CD8-positive, alpha-beta memory T cell (primary cell): ENCODE measurements at regions not wholly inside any gene's neighbourhood (a gene's known extent, or its start where the extent isn't known, plus 50 kb on each side); places are given as distances from the start of the nearest gene placed in this dataset.

Experiments
- CTCF ChIA-PET: fragments of 350-600 bp; sonication (Branson Sonifier 250); formaldehyde crosslinking; loops from one replicate; lab custom pipeline; 2021; ENCODE audit warnings: antibody characterized with exemption; lab: Charles Lee
- POLR2A ChIA-PET: fragments of 350-600 bp; sonication (Branson Sonifier 250); formaldehyde crosslinking; loops from one replicate; lab custom pipeline; 2021; ENCODE audit warnings: antibody characterized with exemption; lab: Charles Lee
- DNase-seq, 5 donors: peaks; one replicate each; pipeline versions ENCODE4 v3.0.0 to v3.0.0-alpha.2; 2020 to 2022; ENCODE audit warnings: mixed read lengths in 1 of 5
- H3K27ac ChIP-seq: one replicate; pipeline ENCODE4 v1.7.0; 2013; ENCODE audit warnings: low read depth, mild to moderate bottlenecking, low read length, moderate library complexity
- H3K27me3 ChIP-seq: 2 replicates; pipeline ENCODE4 v1.7.0; 2013; ENCODE audit warnings: low read length, mild to moderate bottlenecking; ENCODE audit not compliant: insufficient read depth, poor library complexity, severe bottlenecking
- H3K36me3 ChIP-seq: 2 replicates; pipeline ENCODE4 v1.7.0; 2013; ENCODE audit warnings: mild to moderate bottlenecking, low read length, moderate library complexity; ENCODE audit not compliant: insufficient read depth
- H3K4me1 ChIP-seq: 2 replicates; pipeline ENCODE4 v1.7.0; 2013; ENCODE audit warnings: mild to moderate bottlenecking, low read length, moderate library complexity; ENCODE audit not compliant: insufficient read depth
- H3K4me3 ChIP-seq: 2 replicates; pipeline ENCODE4 v1.7.0; 2013; ENCODE audit warnings: mild to moderate bottlenecking, low read length
- H3K9me3 ChIP-seq: 2 replicates; pipeline ENCODE4 v1.7.0; 2013; ENCODE audit warnings: mild to moderate bottlenecking, low read length
- H3K27ac Mint-ChIP-seq, 8 donors: one replicate each; pipeline ENCODE4 v1.8.0; 2020 to 2021; ENCODE audit warnings: mixed read lengths in 8 of 8, mild to moderate bottlenecking in 6 of 8, inconsistent platforms in 3 of 8, moderate library complexity in 3 of 8
- H3K27me3 Mint-ChIP-seq, 2 donors: one replicate each; pipeline ENCODE4 v1.8.0; 2020 to 2021; ENCODE audit warnings: mixed read lengths in 2 of 2, mild to moderate bottlenecking in 1 of 2, moderate library complexity in 1 of 2
- H3K36me3 Mint-ChIP-seq, 3 donors: one replicate each; pipeline ENCODE4 v1.8.0; 2020 to 2021; ENCODE audit warnings: mixed read lengths in 3 of 3, inconsistent platforms in 1 of 3, mild to moderate bottlenecking in 1 of 3
- H3K4me1 Mint-ChIP-seq, 3 donors: one replicate each; pipeline ENCODE4 v1.8.0; 2020 to 2021; ENCODE audit warnings: mixed read lengths in 3 of 3, inconsistent platforms in 1 of 3, mild to moderate bottlenecking in 1 of 3
- H3K4me3 Mint-ChIP-seq, 7 donors: one replicate each; pipeline ENCODE4 v1.8.0; 2020 to 2021; ENCODE audit warnings: mixed read lengths in 7 of 7, mild to moderate bottlenecking in 6 of 7, moderate library complexity in 4 of 7, inconsistent platforms in 2 of 7
- H3K9me3 Mint-ChIP-seq, 5 donors: one replicate each; pipeline ENCODE4 v1.8.0; 2020 to 2022; ENCODE audit warnings: mixed read lengths in 5 of 5, mild to moderate bottlenecking in 3 of 5, moderate library complexity in 2 of 5, inconsistent platforms in 1 of 5

DNA sequence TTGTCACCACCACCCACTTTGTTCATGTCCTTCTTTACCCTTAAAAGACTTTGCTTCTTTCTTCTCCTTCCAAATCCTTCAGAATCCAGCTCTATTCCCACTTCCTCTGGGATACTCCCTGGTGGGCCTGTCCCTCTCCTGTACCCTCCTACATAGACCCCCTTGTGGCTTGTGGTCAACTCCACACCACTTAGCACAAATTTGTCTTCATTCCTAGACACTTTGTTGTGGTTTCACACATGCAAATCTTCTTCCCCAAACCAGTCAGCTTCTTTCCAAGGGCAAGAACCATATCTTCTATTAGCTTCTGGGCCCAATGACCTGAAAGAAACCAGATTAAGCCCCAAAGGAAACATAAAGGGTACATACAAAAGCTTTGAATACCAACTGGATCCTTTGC is 342.4 kb downstream of the TNS1 start:
- no peaks in the 10 kb centered on the region for H3K36me3 Mint-ChIP-seq
- H3K9me3 ChIP-seq = no peaks in the 10 kb centered on the region
- POLR2A ChIA-PET = no interaction called here
- H3K27ac Mint-ChIP-seq = no peak overlapping the region
- CTCF ChIA-PET = no interaction called here
- no peaks in the 10 kb centered on the region for H3K9me3 Mint-ChIP-seq
- DNase-seq = no peak
- H3K4me1 Mint-ChIP-seq = peaks cover 0 to 12% (median 2%) of the 10 kb centered on the region in 3 donors
- H3K27ac ChIP-seq = no peak overlapping the region
- H3K4me1 ChIP-seq = no peaks in the 10 kb centered on the region
- no peaks in the 10 kb centered on the region for H3K27me3 ChIP-seq
- no peak overlapping the region for H3K4me3 ChIP-seq
- H3K36me3 ChIP-seq = no peaks in the 10 kb centered on the region
- no peak overlapping the region for H3K4me3 Mint-ChIP-seq
- H3K27me3 Mint-ChIP-seq = peaks cover 1 to 5% of the 10 kb centered on the region in 2 donors

- peaks cover 0 to 1% of the 10 kb centered on the region in 2 donors for H3K27me3 Mint-ChIP-seq
- H3K9me3 ChIP-seq = no peaks in the 10 kb centered on the region
- no peak overlapping the region for H3K27ac ChIP-seq
- peaks cover 0 to 11% (median 2%) of the 10 kb centered on the region in 3 donors for H3K4me1 Mint-ChIP-seq
- DNase-seq = no peak
- H3K4me3 Mint-ChIP-seq = no peak overlapping the region
- no peaks in the 10 kb centered on the region for H3K27me3 ChIP-seq
- peak overlapping the region in 2 of 8 donors; percentile 27 to 58 for H3K27ac Mint-ChIP-seq
- H3K36me3 ChIP-seq = no peaks in the 10 kb centered on the region
- H3K9me3 Mint-ChIP-seq = no peaks in the 10 kb centered on the region
- ChIA-PET POLR2A (no interaction called here), CTCF (no interaction called here)
- no peaks in the 10 kb centered on the region for H3K4me1 ChIP-seq
- no peaks in the 10 kb centered on the region for H3K36me3 Mint-ChIP-seq
- no peak overlapping the region for H3K4me3 ChIP-seq
Measured at GRCh38 chr2:217658806-217659205, 344.0 kb downstream of the TNS1 start.

DNA sequence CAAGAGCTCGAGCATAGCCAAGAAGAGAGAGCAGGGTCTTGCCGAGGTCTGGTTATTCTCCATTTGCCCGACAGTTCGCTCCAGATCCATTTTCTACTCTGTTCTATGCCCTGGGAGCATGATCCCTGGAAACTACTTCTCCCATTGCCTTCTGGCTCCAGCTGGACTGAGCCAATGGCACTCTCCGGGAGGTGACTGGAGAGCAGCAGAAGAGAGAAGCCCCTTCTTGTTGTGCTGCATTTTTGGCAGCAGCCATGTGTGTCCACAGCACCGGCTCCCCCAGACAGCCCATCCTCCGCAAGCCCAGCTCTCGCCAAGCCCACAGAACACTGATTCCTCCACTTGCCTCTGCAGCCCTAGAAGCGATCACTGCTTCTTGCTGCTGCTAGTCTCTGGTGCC is 345.5 kb downstream of the TNS1 start:
- DNase-seq = no peak
- Histone ChIP-seq H3K36me3 (no peaks in the 10 kb centered on the region), H3K9me3 (no peaks in the 10 kb centered on the region), H3K27me3 (no peaks in the 10 kb centered on the region), H3K4me1 (no peaks in the 10 kb centered on the region), H3K27ac (no peak overlapping the region), H3K4me3 (no peak overlapping the region)
- Mint-ChIP-seq H3K36me3 (no peaks in the 10 kb centered on the region), H3K4me3 (no peak overlapping the region), H3K27me3 (peaks cover 0 to 1% of the 10 kb centered on the region in 2 donors), H3K27ac (no peak overlapping the region), H3K9me3 (no peaks in the 10 kb centered on the region), H3K4me1 (peaks cover 0 to 7% (median 2%) of the 10 kb centered on the region in 3 donors)
- POLR2A ChIA-PET = no interaction called here
- CTCF ChIA-PET = no interaction called here

DNA sequence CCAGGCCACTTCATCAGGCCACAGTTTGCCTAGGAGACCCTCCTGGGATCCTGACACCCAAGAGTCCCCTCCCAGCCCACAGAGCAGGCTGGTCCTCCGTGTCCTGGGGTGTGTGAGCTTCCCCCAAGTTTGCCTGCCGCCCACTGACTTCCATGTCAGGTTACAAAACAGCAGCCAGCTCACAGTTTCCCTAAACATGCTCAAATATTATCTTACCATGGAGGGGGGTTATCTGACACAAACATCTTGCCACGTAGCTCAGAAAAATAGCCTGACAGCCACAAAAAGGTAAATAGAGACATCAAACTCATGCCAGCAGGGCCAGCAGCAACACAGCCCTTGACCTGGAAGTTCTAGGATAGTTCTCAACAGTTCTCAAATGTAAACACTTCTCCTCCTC is 346.5 kb downstream of the TNS1 start:
- H3K9me3 ChIP-seq = no peaks in the 10 kb centered on the region
- H3K4me3 Mint-ChIP-seq = no peak overlapping the region
- H3K4me1 Mint-ChIP-seq = peaks cover 0 to 3% (median 2%) of the 10 kb centered on the region in 3 donors
- DNase-seq = no peak
- H3K36me3 Mint-ChIP-seq = no peaks in the 10 kb centered on the region
- H3K27me3 Mint-ChIP-seq = peaks cover 0 to 1% of the 10 kb centered on the region in 2 donors
- H3K36me3 ChIP-seq = no peaks in the 10 kb centered on the region
- H3K9me3 Mint-ChIP-seq = no peaks in the 10 kb centered on the region
- H3K4me1 ChIP-seq = no peaks in the 10 kb centered on the region
- no peaks in the 10 kb centered on the region for H3K27me3 ChIP-seq
- no peak overlapping the region for H3K27ac Mint-ChIP-seq
- CTCF ChIA-PET = interaction anchor here (1.3 kb wide), 1 partner anchor 13 kb away, joined by 4 read pairs; no protein-coding TSS in a partner anchor
- H3K27ac ChIP-seq = no peak overlapping the region
- POLR2A ChIA-PET = no interaction called here
- H3K4me3 ChIP-seq = no peak overlapping the region

GRCh38 chr2:217655651-217656050 is 347.1 kb downstream of the TNS1 start:
- Histone ChIP-seq H3K36me3 (no peaks in the 10 kb centered on the region), H3K4me1 (no peaks in the 10 kb centered on the region), H3K9me3 (no peaks in the 10 kb centered on the region), H3K27ac (no peak overlapping the region), H3K4me3 (no peak overlapping the region), H3K27me3 (no peaks in the 10 kb centered on the region)
- ChIA-PET POLR2A (no interaction called here), CTCF (interaction anchor here (1.3 kb wide), 1 partner anchor 13 kb away, joined by 4 read pairs; no protein-coding TSS in a partner anchor)
- no peak overlapping the region for H3K27ac Mint-ChIP-seq
- H3K9me3 Mint-ChIP-seq = no peaks in the 10 kb centered on the region
- peaks cover 0 to 1% of the 10 kb centered on the region in 2 donors for H3K27me3 Mint-ChIP-seq
- peaks cover 0 to 3% (median 2%) of the 10 kb centered on the region in 3 donors for H3K4me1 Mint-ChIP-seq
- no peak for DNase-seq
- H3K4me3 Mint-ChIP-seq = no peak overlapping the region
- H3K36me3 Mint-ChIP-seq = no peaks in the 10 kb centered on the region

DNA sequence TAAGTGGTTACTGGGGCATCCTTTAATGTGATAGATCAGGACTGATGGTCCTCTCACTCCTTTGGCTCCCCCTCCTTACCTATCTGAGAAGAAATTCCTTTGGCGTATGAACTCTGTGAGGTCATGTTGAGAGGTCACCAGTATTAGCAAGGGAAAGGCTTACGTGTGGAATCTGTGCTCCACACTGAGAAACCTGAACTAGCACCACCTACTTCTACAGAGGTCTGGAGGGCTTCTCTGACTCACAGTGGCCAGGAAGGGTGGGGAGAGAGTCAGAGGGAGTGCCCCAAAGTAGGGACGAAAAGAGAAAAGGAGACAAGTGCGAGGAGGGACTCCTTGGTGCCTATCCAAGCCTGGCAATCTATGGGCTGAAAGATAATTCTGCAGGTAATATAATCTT is 348.6 kb downstream of the TNS1 start:
- H3K4me3 Mint-ChIP-seq = no peak overlapping the region
- POLR2A ChIA-PET = no interaction called here
- H3K9me3 Mint-ChIP-seq = no peaks in the 10 kb centered on the region

GRCh38 chr2:217652761-217653639 is 349.8 kb downstream of the TNS1 start:
- Histone ChIP-seq H3K27me3 (no peaks in the 10 kb centered on the region), H3K9me3 (no peaks in the 10 kb centered on the region), H3K36me3 (no peaks in the 10 kb centered on the region), H3K4me3 (no peak overlapping the region), H3K4me1 (no peaks in the 10 kb centered on the region), H3K27ac (no peak overlapping the region)
- DNase-seq = no peak
- H3K27ac Mint-ChIP-seq = peak overlapping the region in 1 of 8 donors; percentile 86
- ChIA-PET POLR2A (no interaction called here), CTCF (no interaction called here)
- peaks cover 0 to 4% (median 0%) of the 10 kb centered on the region in 3 donors for H3K4me1 Mint-ChIP-seq
- no peaks in the 10 kb centered on the region for H3K36me3 Mint-ChIP-seq
- no peaks in the 10 kb centered on the region for H3K9me3 Mint-ChIP-seq
- H3K27me3 Mint-ChIP-seq = peaks cover 0 to 3% of the 10 kb centered on the region in 2 donors
- H3K4me3 Mint-ChIP-seq = no peak overlapping the region

More for the DNA sequence above, 348.6 kb downstream of the TNS1 start:
- no peaks in the 10 kb centered on the region for H3K27me3 ChIP-seq
- Mint-ChIP-seq H3K27ac (no peak overlapping the region), H3K4me1 (peaks cover 0 to 4% (median 0%) of the 10 kb centered on the region in 3 donors), H3K27me3 (peaks cover 0 to 1% of the 10 kb centered on the region in 2 donors), H3K36me3 (no peaks in the 10 kb centered on the region)
- H3K4me3 ChIP-seq = no peak overlapping the region
- no peak for DNase-seq
- H3K9me3 ChIP-seq = no peaks in the 10 kb centered on the region
- no peaks in the 10 kb centered on the region for H3K4me1 ChIP-seq
- H3K36me3 ChIP-seq = no peaks in the 10 kb centered on the region
- CTCF ChIA-PET = no interaction called here
- no peak overlapping the region for H3K27ac ChIP-seq

DNA sequence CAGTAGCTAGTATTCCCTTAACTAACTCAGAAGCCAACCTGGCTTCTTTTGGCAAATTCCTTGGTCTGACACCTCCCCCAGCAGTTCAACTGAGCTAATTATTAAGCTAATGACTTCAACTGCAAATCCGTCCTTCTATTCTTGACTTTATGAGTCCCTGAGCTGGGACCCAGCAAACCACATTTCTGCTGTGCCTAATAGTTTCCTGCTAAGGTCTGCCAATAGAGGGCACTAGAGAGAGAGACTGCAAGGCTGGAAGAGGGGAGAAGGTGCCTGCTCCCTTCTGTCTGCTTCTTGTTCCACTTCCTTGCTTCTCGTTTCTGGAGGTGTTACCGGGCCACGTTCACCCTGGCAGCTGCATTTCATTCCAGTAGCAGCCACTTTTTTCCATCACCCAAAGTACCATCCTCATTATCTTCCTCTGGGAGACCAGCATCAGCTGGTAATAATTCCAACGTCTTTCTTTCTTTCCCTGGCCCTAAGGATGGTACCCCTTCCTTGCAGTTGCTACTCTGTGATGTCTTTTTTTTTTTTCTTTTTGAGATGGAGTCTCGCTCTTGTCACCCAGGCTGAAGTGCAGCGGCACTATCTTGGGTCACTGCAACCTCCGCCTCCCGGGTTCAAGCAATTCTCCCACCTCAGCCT is 352.0 kb downstream of the TNS1 start:
- POLR2A ChIA-PET = no interaction called here

More for the DNA sequence above, 352.0 kb downstream of the TNS1 start:
- Histone ChIP-seq H3K9me3 (no peaks in the 10 kb centered on the region), H3K27me3 (no peaks in the 10 kb centered on the region), H3K27ac (no peak overlapping the region), H3K4me3 (no peak overlapping the region), H3K36me3 (no peaks in the 10 kb centered on the region), H3K4me1 (no peaks in the 10 kb centered on the region)
- H3K27ac Mint-ChIP-seq = no peak overlapping the region
- peaks cover 0 to 1% of the 10 kb centered on the region in 2 donors for H3K27me3 Mint-ChIP-seq
- H3K9me3 Mint-ChIP-seq = peaks cover 0 to 2% (median 0%) of the 10 kb centered on the region in 5 donors
- peak in 1 of 5 donors; percentile 16 for DNase-seq
- peaks cover 0 to 1% (median 0%) of the 10 kb centered on the region in 3 donors for H3K36me3 Mint-ChIP-seq
- H3K4me3 Mint-ChIP-seq = no peak overlapping the region
- H3K4me1 Mint-ChIP-seq = peaks cover 0 to 4% (median 0%) of the 10 kb centered on the region in 3 donors
- CTCF ChIA-PET = interaction anchor here (0.7 to 1.3 kb wide), 8 partner anchors 9 to 95 kb away, joined by 3 to 4 read pairs (median 3); no protein-coding TSS in a partner anchor
